ENCODE measurements at regions not wholly inside any gene's neighbourhood (a gene's known extent, or its start where the extent isn't known, plus 50 kb on each side); places are given as distances from the start of the nearest gene placed in this dataset.
"Not testable (repeated sequence)": the region's sequence is repeated elsewhere in the genome, so short reads cannot be mapped to it uniquely, and the experiment has no call there.

GRCh38 chr14:105581551-105582341 is 55.4 kb downstream of the TMEM121 start:
- no peaks in the 10 kb centered on the region for H3K36me3 Mint-ChIP-seq
- H3K27ac Mint-ChIP-seq: no peak overlapping the region
- CTCF ChIA-PET: no interaction called here
- no peaks in the 10 kb centered on the region for H3K27me3 Mint-ChIP-seq
- no peak overlapping the region for H3K4me3 Mint-ChIP-seq
- ATAC-seq: no peak
- no peaks in the 10 kb centered on the region for H3K9me3 Mint-ChIP-seq (ENCODE audit: low read depth)
- no peak for DNase-seq
- H3K4me1 Mint-ChIP-seq: peaks cover 3% of the 10 kb centered on the region

- CTCF ChIA-PET: no interaction called here
- H3K36me3 Mint-ChIP-seq: no peaks in the 10 kb centered on the region
- no peaks in the 10 kb centered on the region for H3K4me1 Mint-ChIP-seq
- H3K27ac Mint-ChIP-seq: no peak overlapping the region
- no peak for ATAC-seq
- no peak overlapping the region for H3K4me3 Mint-ChIP-seq
- no peaks in the 10 kb centered on the region for H3K9me3 Mint-ChIP-seq (ENCODE audit: low read depth)
- H3K27me3 Mint-ChIP-seq: no peaks in the 10 kb centered on the region
- no peak for DNase-seq
These were observed 56.3 kb downstream of the TMEM121 start for GRCh38 chr14:105582639-105583038.

- DNase-seq; H3K4me3 Mint-ChIP-seq; H3K4me1 Mint-ChIP-seq; CTCF ChIA-PET; H3K36me3 Mint-ChIP-seq; H3K9me3 Mint-ChIP-seq (ENCODE audit: low read depth); H3K27ac Mint-ChIP-seq; ATAC-seq; H3K27me3 Mint-ChIP-seq: not testable (repeated sequence)
These were observed 57.5 kb downstream of the TMEM121 start for GRCh38 chr14:105583914-105584313.

GRCh38 chr14:105585290-105585689 is 58.9 kb downstream of the TMEM121 start:
- H3K27ac Mint-ChIP-seq; H3K27me3 Mint-ChIP-seq; CTCF ChIA-PET; H3K9me3 Mint-ChIP-seq (ENCODE audit: low read depth); H3K36me3 Mint-ChIP-seq; DNase-seq; H3K4me3 Mint-ChIP-seq; ATAC-seq; H3K4me1 Mint-ChIP-seq: not testable (repeated sequence)

GRCh38 chr14:105585722-105586121 is 59.3 kb downstream of the TMEM121 start:
- H3K4me1 Mint-ChIP-seq; CTCF ChIA-PET; DNase-seq; H3K4me3 Mint-ChIP-seq; H3K27ac Mint-ChIP-seq; H3K27me3 Mint-ChIP-seq; H3K36me3 Mint-ChIP-seq; H3K9me3 Mint-ChIP-seq (ENCODE audit: low read depth); ATAC-seq: not testable (repeated sequence)

- H3K27me3 Mint-ChIP-seq; DNase-seq; H3K4me1 Mint-ChIP-seq; ATAC-seq; H3K36me3 Mint-ChIP-seq; H3K27ac Mint-ChIP-seq; H3K9me3 Mint-ChIP-seq (ENCODE audit: low read depth); CTCF ChIA-PET; H3K4me3 Mint-ChIP-seq: not testable (repeated sequence)
These were observed 59.9 kb downstream of the TMEM121 start for GRCh38 chr14:105586144-105586872.

- DNase-seq, CTCF ChIA-PET, H3K4me1 Mint-ChIP-seq: not testable (repeated sequence)
These were observed 60.7 kb downstream of the TMEM121 start for GRCh38 chr14:105587034-105587433.

GRCh38 chr14:105587482-105588235 is 61.3 kb downstream of the TMEM121 start:
- H3K27ac Mint-ChIP-seq; ATAC-seq; H3K36me3 Mint-ChIP-seq; CTCF ChIA-PET; H3K4me3 Mint-ChIP-seq; H3K9me3 Mint-ChIP-seq (ENCODE audit: low read depth); H3K27me3 Mint-ChIP-seq; H3K4me1 Mint-ChIP-seq; DNase-seq: not testable (repeated sequence)

More at GRCh38 chr14:105587034-105587433, 60.7 kb downstream of the TMEM121 start:
- ATAC-seq; H3K36me3 Mint-ChIP-seq; H3K27ac Mint-ChIP-seq; H3K9me3 Mint-ChIP-seq (ENCODE audit: low read depth); H3K4me3 Mint-ChIP-seq; H3K27me3 Mint-ChIP-seq: not testable (repeated sequence)

- H3K27me3 Mint-ChIP-seq: no peaks in the 10 kb centered on the region
- no peaks in the 10 kb centered on the region for H3K9me3 Mint-ChIP-seq (ENCODE audit: low read depth)
- H3K4me1 Mint-ChIP-seq: no peaks in the 10 kb centered on the region
- ATAC-seq (no peak), DNase-seq (no peak)
- H3K36me3 Mint-ChIP-seq: no peaks in the 10 kb centered on the region
- H3K4me3 Mint-ChIP-seq: no peak overlapping the region
- no peak overlapping the region for H3K27ac Mint-ChIP-seq
- CTCF ChIA-PET: no interaction called here
These were observed 62.0 kb downstream of the TMEM121 start for GRCh38 chr14:105588236-105588860.

GRCh38 chr14:105589161-105589925 is 63.0 kb downstream of the TMEM121 start:
- no peak for DNase-seq
- ATAC-seq: no peak
- no peaks in the 10 kb centered on the region for H3K4me1 Mint-ChIP-seq
- H3K4me3 Mint-ChIP-seq: no peak overlapping the region
- H3K27ac Mint-ChIP-seq: no peak overlapping the region
- H3K36me3 Mint-ChIP-seq: no peaks in the 10 kb centered on the region
- H3K9me3 Mint-ChIP-seq (ENCODE audit: low read depth): no peaks in the 10 kb centered on the region
- no peaks in the 10 kb centered on the region for H3K27me3 Mint-ChIP-seq
- CTCF ChIA-PET: no interaction called here

GRCh38 chr14:105589926-105590185 is 63.5 kb downstream of the TMEM121 start:
- H3K4me3 Mint-ChIP-seq; H3K4me1 Mint-ChIP-seq; H3K9me3 Mint-ChIP-seq (ENCODE audit: low read depth); DNase-seq; ATAC-seq; H3K27ac Mint-ChIP-seq; H3K27me3 Mint-ChIP-seq; H3K36me3 Mint-ChIP-seq; CTCF ChIA-PET: not testable (repeated sequence)

GRCh38 chr14:105591052-105591451 is 64.7 kb downstream of the TMEM121 start:
- H3K27me3 Mint-ChIP-seq: no peaks in the 10 kb centered on the region
- H3K36me3 Mint-ChIP-seq: no peaks in the 10 kb centered on the region
- DNase-seq: no peak
- H3K4me1 Mint-ChIP-seq: no peaks in the 10 kb centered on the region
- H3K4me3 Mint-ChIP-seq: no peak overlapping the region
- ATAC-seq: no peak
- no peaks in the 10 kb centered on the region for H3K9me3 Mint-ChIP-seq (ENCODE audit: low read depth)
- CTCF ChIA-PET: no interaction called here
- H3K27ac Mint-ChIP-seq: no peak overlapping the region

GRCh38 chr14:105591792-105592341 is 65.5 kb downstream of the TMEM121 start:
- H3K36me3 Mint-ChIP-seq; H3K27ac Mint-ChIP-seq; H3K9me3 Mint-ChIP-seq (ENCODE audit: low read depth); H3K27me3 Mint-ChIP-seq; DNase-seq; H3K4me1 Mint-ChIP-seq; CTCF ChIA-PET; ATAC-seq; H3K4me3 Mint-ChIP-seq: not testable (repeated sequence)

All from activated CD8-positive, alpha-beta memory T cell treated with anti-CD3 and anti-CD28 coated beads, Interleukin-2, amount 10 ng/mL, durations not matched to agents 7 days and 5 days (primary cell).